ENCODE measurements at regions not wholly inside any gene's neighbourhood (a gene's known extent, or its start where the extent isn't known, plus 50 kb on each side); places are given as distances from the start of the nearest gene placed in this dataset.

DNA sequence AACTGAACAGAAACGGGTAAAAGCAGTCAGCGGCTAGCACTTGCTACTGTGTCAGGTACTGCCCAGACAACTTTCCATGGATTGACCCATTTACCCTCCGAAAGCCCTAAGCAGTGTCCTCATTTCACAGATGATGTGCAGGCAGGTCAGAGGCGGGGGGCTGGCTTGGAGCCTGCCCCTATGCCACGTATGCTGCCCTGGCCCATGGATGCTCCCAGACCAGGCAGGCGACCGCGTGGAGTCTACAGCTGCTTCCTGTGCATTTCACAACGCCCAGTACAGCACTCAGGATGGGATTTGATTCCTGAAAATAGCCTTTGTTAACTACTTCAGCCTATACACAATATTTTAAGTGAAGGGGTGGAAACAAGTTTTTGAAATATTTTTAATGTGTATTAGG is 202.9 kb downstream of the NXNL2 start:
- Histone ChIP-seq H3K36me3 (ENCODE audit: control insufficient read depth in 4 of 4, insufficient read depth in 3 of 4, low read depth in 1 of 4, low read length in 3 of 4) (no peaks in the 10 kb centered on the region), H3K9me3 (ENCODE audit: control insufficient read depth in 4 of 4, low read length in 3 of 4) (no peaks in the 10 kb centered on the region), H3K27me3 (ENCODE audit: control insufficient read depth in 4 of 4, insufficient read depth in 4 of 4, low read length in 3 of 4) (peaks cover 0 to 4% (median 0%) of the 10 kb centered on the region in 4 donors), H3K4me1 (ENCODE audit: control insufficient read depth in 4 of 4, insufficient read depth in 4 of 4, low read length in 3 of 4) (no peaks in the 10 kb centered on the region), H3K4me3 (ENCODE audit: low read depth in 1 of 3, low read length in 3 of 3) (no peak overlapping the region), H3K9ac (ENCODE audit: low read depth in 1 of 2, low read length in 2 of 2) (no peak overlapping the region), H3K27ac (ENCODE audit: low read depth in 1 of 2, low read length in 2 of 2) (no peak overlapping the region)
- 67% methylated on average over 9 of the region's 9 CpGs for WGBS
- no peak for DNase-seq (ENCODE audit: low spot score)
- TF ChIP-seq ZBTB33 (IDR thresholded peaks at IDR 0.05) (no peak), HNF4G (IDR thresholded peaks at IDR 0.05) (no peak), YY1 (IDR thresholded peaks at IDR 0.05) (no peak), NR2F2 (IDR thresholded peaks at IDR 0.05) (no peak), SP1 (IDR thresholded peaks at IDR 0.05) (no peak)
- TF ChIP-seq, protein P1, sequence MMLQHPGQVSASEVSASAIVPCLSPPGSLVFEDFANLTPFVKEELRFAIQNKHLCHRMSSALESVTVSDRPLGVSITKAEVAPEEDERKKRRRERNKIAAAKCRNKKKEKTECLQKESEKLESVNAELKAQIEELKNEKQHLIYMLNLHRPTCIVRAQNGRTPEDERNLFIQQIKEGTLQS (IDR thresholded peaks at IDR 0.05): no peak
- TF ChIP-seq, protein P2, sequence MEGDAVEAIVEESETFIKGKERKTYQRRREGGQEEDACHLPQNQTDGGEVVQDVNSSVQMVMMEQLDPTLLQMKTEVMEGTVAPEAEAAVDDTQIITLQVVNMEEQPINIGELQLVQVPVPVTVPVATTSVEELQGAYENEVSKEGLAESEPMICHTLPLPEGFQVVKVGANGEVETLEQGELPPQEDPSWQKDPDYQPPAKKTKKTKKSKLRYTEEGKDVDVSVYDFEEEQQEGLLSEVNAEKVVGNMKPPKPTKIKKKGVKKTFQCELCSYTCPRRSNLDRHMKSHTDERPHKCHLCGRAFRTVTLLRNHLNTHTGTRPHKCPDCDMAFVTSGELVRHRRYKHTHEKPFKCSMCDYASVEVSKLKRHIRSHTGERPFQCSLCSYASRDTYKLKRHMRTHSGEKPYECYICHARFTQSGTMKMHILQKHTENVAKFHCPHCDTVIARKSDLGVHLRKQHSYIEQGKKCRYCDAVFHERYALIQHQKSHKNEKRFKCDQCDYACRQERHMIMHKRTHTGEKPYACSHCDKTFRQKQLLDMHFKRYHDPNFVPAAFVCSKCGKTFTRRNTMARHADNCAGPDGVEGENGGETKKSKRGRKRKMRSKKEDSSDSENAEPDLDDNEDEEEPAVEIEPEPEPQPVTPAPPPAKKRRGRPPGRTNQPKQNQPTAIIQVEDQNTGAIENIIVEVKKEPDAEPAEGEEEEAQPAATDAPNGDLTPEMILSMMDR (IDR thresholded peaks at IDR 0.05; ENCODE audit: low read depth, low read length, missing input control): no peak

GRCh38 chr9:88738709-88739108 is 203.7 kb downstream of the NXNL2 start:
- no peak overlapping the region for H3K9ac ChIP-seq (ENCODE audit: low read depth in 1 of 2, low read length in 2 of 2)
- no peak overlapping the region for H3K4me3 ChIP-seq (ENCODE audit: low read depth in 1 of 3, low read length in 3 of 3)
- H3K9me3 ChIP-seq (ENCODE audit: control insufficient read depth in 4 of 4, low read length in 3 of 4): no peaks in the 10 kb centered on the region
- no peak overlapping the region for H3K27ac ChIP-seq (ENCODE audit: low read depth in 1 of 2, low read length in 2 of 2)
- TF ChIP-seq FOXA2 (IDR thresholded peaks at IDR 0.05) (no peak), EGR1 (IDR thresholded peaks at IDR 0.05; ENCODE audit: low read depth in 2 of 2) (no peak), RAD21 (IDR thresholded peaks at IDR 0.05) (no peak), MAX (IDR thresholded peaks at IDR 0.05) (no peak), YY1 (IDR thresholded peaks at IDR 0.05) (no peak), ZBTB33 (IDR thresholded peaks at IDR 0.05) (no peak), NR2F2 (IDR thresholded peaks at IDR 0.05) (no peak), RXRA (IDR thresholded peaks at IDR 0.05) (no peak), HNF4A (conservative IDR thresholded peaks at IDR 0.05) (no peak), HNF4G (IDR thresholded peaks at IDR 0.05) (no peak), GABPA (IDR thresholded peaks at IDR 0.05 in 1 of 2, conservative IDR thresholded peaks at IDR 0.05 in 1 of 2) (no peak), TAF1 (conservative IDR thresholded peaks at IDR 0.05) (no peak), FOXA1 (IDR thresholded peaks at IDR 0.05) (no peak)
- TF ChIP-seq, protein P3, sequence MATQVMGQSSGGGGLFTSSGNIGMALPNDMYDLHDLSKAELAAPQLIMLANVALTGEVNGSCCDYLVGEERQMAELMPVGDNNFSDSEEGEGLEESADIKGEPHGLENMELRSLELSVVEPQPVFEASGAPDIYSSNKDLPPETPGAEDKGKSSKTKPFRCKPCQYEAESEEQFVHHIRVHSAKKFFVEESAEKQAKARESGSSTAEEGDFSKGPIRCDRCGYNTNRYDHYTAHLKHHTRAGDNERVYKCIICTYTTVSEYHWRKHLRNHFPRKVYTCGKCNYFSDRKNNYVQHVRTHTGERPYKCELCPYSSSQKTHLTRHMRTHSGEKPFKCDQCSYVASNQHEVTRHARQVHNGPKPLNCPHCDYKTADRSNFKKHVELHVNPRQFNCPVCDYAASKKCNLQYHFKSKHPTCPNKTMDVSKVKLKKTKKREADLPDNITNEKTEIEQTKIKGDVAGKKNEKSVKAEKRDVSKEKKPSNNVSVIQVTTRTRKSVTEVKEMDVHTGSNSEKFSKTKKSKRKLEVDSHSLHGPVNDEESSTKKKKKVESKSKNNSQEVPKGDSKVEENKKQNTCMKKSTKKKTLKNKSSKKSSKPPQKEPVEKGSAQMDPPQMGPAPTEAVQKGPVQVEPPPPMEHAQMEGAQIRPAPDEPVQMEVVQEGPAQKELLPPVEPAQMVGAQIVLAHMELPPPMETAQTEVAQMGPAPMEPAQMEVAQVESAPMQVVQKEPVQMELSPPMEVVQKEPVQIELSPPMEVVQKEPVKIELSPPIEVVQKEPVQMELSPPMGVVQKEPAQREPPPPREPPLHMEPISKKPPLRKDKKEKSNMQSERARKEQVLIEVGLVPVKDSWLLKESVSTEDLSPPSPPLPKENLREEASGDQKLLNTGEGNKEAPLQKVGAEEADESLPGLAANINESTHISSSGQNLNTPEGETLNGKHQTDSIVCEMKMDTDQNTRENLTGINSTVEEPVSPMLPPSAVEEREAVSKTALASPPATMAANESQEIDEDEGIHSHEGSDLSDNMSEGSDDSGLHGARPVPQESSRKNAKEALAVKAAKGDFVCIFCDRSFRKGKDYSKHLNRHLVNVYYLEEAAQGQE (IDR thresholded peaks at IDR 0.05): no peak
- TF ChIP-seq, protein P2 (IDR thresholded peaks at IDR 0.05; ENCODE audit: low read depth, low read length, missing input control): no peak
- no peak for DNase-seq (ENCODE audit: low spot score)
- H3K27me3 ChIP-seq (ENCODE audit: control insufficient read depth in 4 of 4, insufficient read depth in 4 of 4, low read length in 3 of 4): peaks cover 0 to 4% (median 0%) of the 10 kb centered on the region in 4 donors
- H3K4me1 ChIP-seq (ENCODE audit: control insufficient read depth in 4 of 4, insufficient read depth in 4 of 4, low read length in 3 of 4): no peaks in the 10 kb centered on the region
- H3K36me3 ChIP-seq (ENCODE audit: control insufficient read depth in 4 of 4, insufficient read depth in 3 of 4, low read depth in 1 of 4, low read length in 3 of 4): no peaks in the 10 kb centered on the region
- 69% methylated on average over 3 of the region's 3 CpGs for WGBS

All from liver (tissue), 8 donors.